SK-N-SH treated with all-trans-retinoic acid at 6 μM for 48 hours (cell line): ENCODE measurements at regions not wholly inside any gene's neighbourhood (a gene's known extent, or its start where the extent isn't known, plus 50 kb on each side); places are given as distances from the start of the nearest gene placed in this dataset.

Source experiments
- ARNTL ChIP-seq: fragments of 450-650 bp; formaldehyde crosslinking; IDR thresholded peaks from 2 replicates; pipeline ENCODE4 v1.5.0; 2020; ENCODE audit warnings: low read depth, mild to moderate bottlenecking, moderate library complexity, borderline replicate concordance
- PATZ1 ChIP-seq: fragments of 250-450 bp; sonication (Bioruptor Pico); IDR thresholded peaks from 2 replicates; pipeline ENCODE4 v1.8.0; 2020; ENCODE audit warnings: mild to moderate bottlenecking, moderate library complexity, borderline replicate concordance
- PPARA ChIP-seq: fragments of 250-450 bp; sonication (Bioruptor Pico); IDR thresholded peaks from 2 replicates; pipeline ENCODE4 v1.5.0; 2020; ENCODE audit warnings: mild to moderate bottlenecking, borderline replicate concordance
- RARB ChIP-seq: fragments of 250-450 bp; sonication (Bioruptor Pico); IDR thresholded peaks from 2 replicates; pipeline ENCODE4 v1.8.0; 2021; ENCODE audit warnings: mild to moderate bottlenecking, moderate library complexity
- TOX ChIP-seq: fragments of 250-450 bp; sonication (Bioruptor Pico); IDR thresholded peaks from 2 replicates; pipeline ENCODE4 v1.8.0; 2021; ENCODE audit warnings: mild to moderate bottlenecking, moderate library complexity, borderline replicate concordance
- ZFP3 ChIP-seq: fragments of 250-450 bp; sonication (Bioruptor Pico); IDR thresholded peaks from 2 replicates; pipeline ENCODE4 v1.5.0; 2020; ENCODE audit warnings: mild to moderate bottlenecking, moderate library complexity
- ZNF565 ChIP-seq: fragments of 450-650 bp; formaldehyde crosslinking; conservative IDR thresholded peaks from 2 replicates; pipeline ENCODE4 v1.5.0; 2020; ENCODE audit warnings: low read depth, mild to moderate bottlenecking, moderate library complexity

- TF ChIP-seq PPARA: no peak
- TF ChIP-seq PATZ1 (CRISPR knock-in tag): no peak
- no peak for TF ChIP-seq ARNTL (CRISPR knock-in tag)
- TF ChIP-seq ZNF565: no peak
- no peak for TF ChIP-seq ZFP3 (CRISPR knock-in tag)
- TF ChIP-seq RARB (CRISPR knock-in tag): no peak
- TF ChIP-seq TOX: no peak
These were observed 152.2 kb upstream of the DIO3 start for GRCh38 chr14:101409006-101409543.
